LNCAP (cell line): ENCODE measurements at regions not wholly inside any gene's neighbourhood (a gene's known extent, or its start where the extent isn't known, plus 50 kb on each side); places are given as distances from the start of the nearest gene placed in this dataset.

Experiments
- TF ChIP-seq, protein P1 (sequence below): fragments of 450-650 bp; IDR thresholded peaks from 2 replicates; pipeline ENCODE4 v1.5.1; 2017; ENCODE audit warnings: mild to moderate bottlenecking

DNA sequence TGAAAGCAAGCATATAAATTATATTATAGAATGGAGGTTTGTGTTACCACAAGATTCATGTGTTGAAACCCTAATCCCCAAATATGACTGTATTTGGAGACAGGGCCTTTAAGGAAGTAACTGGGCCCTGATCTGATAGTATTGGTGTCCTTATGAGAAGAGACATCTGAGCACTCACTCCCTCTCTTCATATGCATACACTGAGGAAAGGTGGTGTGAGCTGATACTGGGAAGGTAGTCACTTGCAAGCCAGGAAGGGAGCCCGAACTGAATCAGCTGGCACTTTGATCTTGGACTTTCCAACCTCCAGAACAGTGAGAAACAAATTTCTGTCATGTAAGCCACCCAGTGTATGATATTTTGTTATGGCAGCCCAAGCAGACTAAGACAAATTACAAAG, 66.9 kb upstream of the RHOBTB1 start:
- TF ChIP-seq, protein P1, sequence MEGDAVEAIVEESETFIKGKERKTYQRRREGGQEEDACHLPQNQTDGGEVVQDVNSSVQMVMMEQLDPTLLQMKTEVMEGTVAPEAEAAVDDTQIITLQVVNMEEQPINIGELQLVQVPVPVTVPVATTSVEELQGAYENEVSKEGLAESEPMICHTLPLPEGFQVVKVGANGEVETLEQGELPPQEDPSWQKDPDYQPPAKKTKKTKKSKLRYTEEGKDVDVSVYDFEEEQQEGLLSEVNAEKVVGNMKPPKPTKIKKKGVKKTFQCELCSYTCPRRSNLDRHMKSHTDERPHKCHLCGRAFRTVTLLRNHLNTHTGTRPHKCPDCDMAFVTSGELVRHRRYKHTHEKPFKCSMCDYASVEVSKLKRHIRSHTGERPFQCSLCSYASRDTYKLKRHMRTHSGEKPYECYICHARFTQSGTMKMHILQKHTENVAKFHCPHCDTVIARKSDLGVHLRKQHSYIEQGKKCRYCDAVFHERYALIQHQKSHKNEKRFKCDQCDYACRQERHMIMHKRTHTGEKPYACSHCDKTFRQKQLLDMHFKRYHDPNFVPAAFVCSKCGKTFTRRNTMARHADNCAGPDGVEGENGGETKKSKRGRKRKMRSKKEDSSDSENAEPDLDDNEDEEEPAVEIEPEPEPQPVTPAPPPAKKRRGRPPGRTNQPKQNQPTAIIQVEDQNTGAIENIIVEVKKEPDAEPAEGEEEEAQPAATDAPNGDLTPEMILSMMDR: no peak

- TF ChIP-seq, protein P1: no peak
Measured at GRCh38 chr10:61001731-61002122, 57.7 kb upstream of the RHOBTB1 start.

GRCh38 chr10:61000769-61001730, 57.1 kb upstream of the RHOBTB1 start:
- TF ChIP-seq, protein P1: no peak

DNA sequence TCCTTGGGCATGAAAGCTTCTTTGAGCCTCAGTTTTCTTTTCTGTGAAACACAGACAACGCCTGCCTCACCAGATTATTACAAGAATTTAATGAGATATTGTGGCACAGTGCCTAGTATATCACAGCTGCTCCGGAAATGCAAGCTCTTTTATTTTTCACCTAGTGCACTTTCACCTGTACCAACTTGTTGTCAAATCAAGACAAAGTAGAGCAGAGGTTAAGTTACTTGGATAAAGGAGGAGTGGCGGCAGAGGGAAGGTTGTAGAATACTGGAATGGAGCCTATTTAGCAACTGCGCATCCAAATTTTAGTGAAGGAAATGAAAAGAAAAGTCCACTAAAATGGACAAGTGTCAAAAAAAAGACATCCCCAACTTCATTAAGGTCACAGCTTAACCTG, 54.9 kb upstream of the RHOBTB1 start:
- TF ChIP-seq, protein P1: no peak

GRCh38 chr10:60994128-60994527, 50.1 kb upstream of the RHOBTB1 start:
- TF ChIP-seq, protein P1: no peak
